ENCODE measurements at regions not wholly inside any gene's neighbourhood (a gene's known extent, or its start where the extent isn't known, plus 50 kb on each side); places are given as distances from the start of the nearest gene placed in this dataset.

DNA sequence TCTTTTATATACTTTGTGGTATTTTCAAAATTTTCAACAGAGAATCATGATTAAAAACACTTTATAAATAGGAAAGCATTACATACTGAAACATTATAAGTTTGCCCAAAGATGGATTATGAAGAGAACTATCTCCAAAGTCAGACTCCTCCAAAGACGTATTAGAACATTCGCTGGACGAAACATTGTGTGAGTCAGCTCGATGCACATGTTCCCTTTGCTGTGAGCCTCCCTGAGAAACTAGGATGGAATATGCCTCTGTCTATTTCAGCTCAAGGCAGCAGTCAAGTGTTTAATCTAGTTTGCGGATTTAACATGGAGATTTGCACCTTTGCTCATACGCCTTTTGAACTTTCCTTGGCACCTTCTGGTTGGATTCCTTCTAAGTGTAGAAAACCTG is 92.2 kb upstream of the NCKAP5 start:
- no peak for TF ChIP-seq RARB (CRISPR knock-in tag; IDR thresholded peaks at IDR 0.05)
- TF ChIP-seq, protein P1, sequence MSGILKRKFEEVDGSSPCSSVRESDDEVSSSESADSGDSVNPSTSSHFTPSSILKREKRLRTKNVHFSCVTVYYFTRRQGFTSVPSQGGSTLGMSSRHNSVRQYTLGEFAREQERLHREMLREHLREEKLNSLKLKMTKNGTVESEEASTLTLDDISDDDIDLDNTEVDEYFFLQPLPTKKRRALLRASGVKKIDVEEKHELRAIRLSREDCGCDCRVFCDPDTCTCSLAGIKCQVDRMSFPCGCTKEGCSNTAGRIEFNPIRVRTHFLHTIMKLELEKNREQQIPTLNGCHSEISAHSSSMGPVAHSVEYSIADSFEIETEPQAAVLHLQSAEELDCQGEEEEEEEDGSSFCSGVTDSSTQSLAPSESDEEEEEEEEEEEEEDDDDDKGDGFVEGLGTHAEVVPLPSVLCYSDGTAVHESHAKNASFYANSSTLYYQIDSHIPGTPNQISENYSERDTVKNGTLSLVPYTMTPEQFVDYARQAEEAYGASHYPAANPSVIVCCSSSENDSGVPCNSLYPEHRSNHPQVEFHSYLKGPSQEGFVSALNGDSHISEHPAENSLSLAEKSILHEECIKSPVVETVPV (CRISPR knock-in tag; IDR thresholded peaks at IDR 0.05) = no peak
- TF ChIP-seq, protein P2, sequence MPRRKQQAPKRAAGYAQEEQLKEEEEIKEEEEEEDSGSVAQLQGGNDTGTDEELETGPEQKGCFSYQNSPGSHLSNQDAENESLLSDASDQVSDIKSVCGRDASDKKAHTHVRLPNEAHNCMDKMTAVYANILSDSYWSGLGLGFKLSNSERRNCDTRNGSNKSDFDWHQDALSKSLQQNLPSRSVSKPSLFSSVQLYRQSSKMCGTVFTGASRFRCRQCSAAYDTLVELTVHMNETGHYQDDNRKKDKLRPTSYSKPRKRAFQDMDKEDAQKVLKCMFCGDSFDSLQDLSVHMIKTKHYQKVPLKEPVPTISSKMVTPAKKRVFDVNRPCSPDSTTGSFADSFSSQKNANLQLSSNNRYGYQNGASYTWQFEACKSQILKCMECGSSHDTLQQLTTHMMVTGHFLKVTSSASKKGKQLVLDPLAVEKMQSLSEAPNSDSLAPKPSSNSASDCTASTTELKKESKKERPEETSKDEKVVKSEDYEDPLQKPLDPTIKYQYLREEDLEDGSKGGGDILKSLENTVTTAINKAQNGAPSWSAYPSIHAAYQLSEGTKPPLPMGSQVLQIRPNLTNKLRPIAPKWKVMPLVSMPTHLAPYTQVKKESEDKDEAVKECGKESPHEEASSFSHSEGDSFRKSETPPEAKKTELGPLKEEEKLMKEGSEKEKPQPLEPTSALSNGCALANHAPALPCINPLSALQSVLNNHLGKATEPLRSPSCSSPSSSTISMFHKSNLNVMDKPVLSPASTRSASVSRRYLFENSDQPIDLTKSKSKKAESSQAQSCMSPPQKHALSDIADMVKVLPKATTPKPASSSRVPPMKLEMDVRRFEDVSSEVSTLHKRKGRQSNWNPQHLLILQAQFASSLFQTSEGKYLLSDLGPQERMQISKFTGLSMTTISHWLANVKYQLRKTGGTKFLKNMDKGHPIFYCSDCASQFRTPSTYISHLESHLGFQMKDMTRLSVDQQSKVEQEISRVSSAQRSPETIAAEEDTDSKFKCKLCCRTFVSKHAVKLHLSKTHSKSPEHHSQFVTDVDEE (CRISPR knock-in tag; IDR thresholded peaks at IDR 0.05) = no peak

Measured in SK-N-SH treated with all-trans-retinoic acid at 6 μM for 48 hours (cell line).